Calu3 (cell line): ENCODE measurements at regions not wholly inside any gene's neighbourhood (a gene's known extent, or its start where the extent isn't known, plus 50 kb on each side); places are given as distances from the start of the nearest gene placed in this dataset.

Experiments
- BruUV-seq: library from RNA; stranded (reverse); fragments of 400-500 nt; replicated peaks from 2 replicates; lab custom pipeline; 2021; lab: Mats Ljungman, UMichigan
- CTCF ChIA-PET: fragments of 300-600 bp; sonication (Branson Sonifier 250); formaldehyde crosslinking; loops from one replicate; lab custom pipeline; 2022; ENCODE audit warnings: antibody characterized with exemption; lab: Charles Lee
- DNase-seq: peaks from one replicate; pipeline ENCODE4 v3.0.0; 2022
- H3K27ac Mint-ChIP-seq: one replicate; pipeline ENCODE4 v1.8.0; 2022; ENCODE audit warnings: mixed read lengths; ENCODE audit not compliant: unreplicated experiment
- H3K27me3 Mint-ChIP-seq: one replicate; pipeline ENCODE4 v1.8.0; 2022; ENCODE audit warnings: mixed read lengths; ENCODE audit not compliant: unreplicated experiment
- H3K36me3 Mint-ChIP-seq: one replicate; pipeline ENCODE4 v1.8.0; 2022; ENCODE audit warnings: mild to moderate bottlenecking, moderate library complexity, mixed read lengths; ENCODE audit not compliant: insufficient read depth, unreplicated experiment
- H3K4me1 Mint-ChIP-seq: one replicate; pipeline ENCODE4 v1.8.0; 2022; ENCODE audit warnings: mild to moderate bottlenecking, low read depth, mixed read lengths; ENCODE audit not compliant: unreplicated experiment
- H3K4me3 Mint-ChIP-seq: one replicate; pipeline ENCODE4 v1.8.0; 2022; ENCODE audit warnings: mild to moderate bottlenecking, low read depth, moderate library complexity, mixed read lengths; ENCODE audit not compliant: unreplicated experiment
- H3K9me3 Mint-ChIP-seq: one replicate; pipeline ENCODE4 v1.8.0; 2022; ENCODE audit warnings: low read depth, mixed read lengths; ENCODE audit not compliant: unreplicated experiment
- CTCF ChIP-seq: fragments of 200-600 bp; IDR thresholded peaks from one replicate; pipeline ENCODE4 v1.8.0; 2022; ENCODE audit warnings: antibody characterized with exemption; ENCODE audit not compliant: unreplicated experiment
- intact Hi-C: fragments of 100-400 bp; cut with micrococcal nuclease; formaldehyde crosslinking; loops from one replicate; pipeline ENCODE4 v1.10.0; 2022; ENCODE audit not compliant: unreplicated experiment

- DNase-seq = no peak
- TF ChIP-seq CTCF = no peak
Observed at GRCh38 chr20:43863821-43864544, 50.7 kb upstream of the TOX2 start.

GRCh38 chr20:43863330-43863729, 51.3 kb upstream of the TOX2 start:
- Mint-ChIP-seq H3K36me3 (no peaks in the 10 kb centered on the region), H3K9me3 (no peaks in the 10 kb centered on the region), H3K27me3 (peaks cover 21% of the 10 kb centered on the region), H3K4me3 (no peak overlapping the region), H3K4me1 (no peaks in the 10 kb centered on the region), H3K27ac (no peak overlapping the region)
- BruUV-seq = no TSS peak
- no peak for TF ChIP-seq CTCF
- intact Hi-C loops = no loop called here
- no peak for DNase-seq
- CTCF ChIA-PET = no interaction called here

More at GRCh38 chr20:43863821-43864544, 50.7 kb upstream of the TOX2 start:
- intact Hi-C loops = no loop called here
- Mint-ChIP-seq H3K4me1 (no peaks in the 10 kb centered on the region), H3K9me3 (no peaks in the 10 kb centered on the region), H3K27ac (no peak overlapping the region), H3K36me3 (no peaks in the 10 kb centered on the region), H3K4me3 (no peak overlapping the region), H3K27me3 (peaks cover 21% of the 10 kb centered on the region)
- CTCF ChIA-PET = no interaction called here
- no TSS peak for BruUV-seq

- H3K4me1 Mint-ChIP-seq = no peaks in the 10 kb centered on the region
Observed at GRCh38 chr20:43862438-43862837, 52.2 kb upstream of the TOX2 start.

GRCh38 chr20:43859994-43860393, 54.7 kb upstream of the TOX2 start:
- Mint-ChIP-seq H3K36me3 (no peaks in the 10 kb centered on the region), H3K27me3 (peaks cover 41% of the 10 kb centered on the region), H3K27ac (no peak overlapping the region), H3K4me1 (no peaks in the 10 kb centered on the region), H3K4me3 (no peak overlapping the region), H3K9me3 (no peaks in the 10 kb centered on the region)
- no TSS peak for BruUV-seq
- DNase-seq = no peak
- no peak for TF ChIP-seq CTCF
- intact Hi-C loops = no loop called here
- CTCF ChIA-PET = no interaction called here

More at GRCh38 chr20:43862438-43862837, 52.2 kb upstream of the TOX2 start:
- no peak overlapping the region for H3K27ac Mint-ChIP-seq
- H3K9me3 Mint-ChIP-seq = no peaks in the 10 kb centered on the region
- DNase-seq = no peak
- BruUV-seq = no TSS peak
- CTCF ChIA-PET = no interaction called here
- H3K27me3 Mint-ChIP-seq = peaks cover 30% of the 10 kb centered on the region
- no peak overlapping the region for H3K4me3 Mint-ChIP-seq
- H3K36me3 Mint-ChIP-seq = no peaks in the 10 kb centered on the region
- no peak for TF ChIP-seq CTCF
- intact Hi-C loops = no loop called here
